HEK293 (cell line): ENCODE measurements at regions not wholly inside any gene's neighbourhood (a gene's known extent, or its start where the extent isn't known, plus 50 kb on each side); places are given as distances from the start of the nearest gene placed in this dataset.

Source experiments
- CTCF ChIA-PET: fragments of 350-600 bp; formaldehyde crosslinking; extraction: SDS; loops from one replicate; lab custom pipeline; 2021; ENCODE audit warnings: antibody characterized with exemption; lab: Yijun Ruan, JAX
- POLR2A ChIA-PET: fragments of 300-600 bp; formaldehyde crosslinking; extraction: SDS; loops from one replicate; lab custom pipeline; 2020; ENCODE audit warnings: antibody characterized with exemption, inconsistent platforms; lab: Yijun Ruan, JAX
- H3K27ac ChIP-seq: fragments of 200-500 bp; sonication (Bioruptor generic); 2 replicates; pipeline ENCODE4 v1.5.1; 2014; ENCODE audit warnings: low read depth, low read length, control low read depth, inconsistent platforms; ENCODE audit errors: extremely low read depth
- H3K36me3 ChIP-seq, 2 experiments: fragments of 200-500 bp in 1 of 2; sonication (Bioruptor generic) in 1 of 2; 1 replicate in 1 of 2; 2 replicates in 1 of 2; pipeline ENCODE4 v1.5.1; 2014 to 2017; ENCODE audit warnings: inconsistent platforms in 2 of 2, low read length in 2 of 2; ENCODE audit not compliant: control insufficient read depth in 2 of 2, insufficient read depth in 1 of 2
- H3K4me1 ChIP-seq: fragments of 200-500 bp; sonication (Bioruptor generic); 2 replicates; pipeline ENCODE4 v1.5.1; 2014; ENCODE audit warnings: mild to moderate bottlenecking, low read length, inconsistent platforms; ENCODE audit not compliant: control insufficient read depth, insufficient read depth
- H3K4me3 ChIP-seq: 2 replicates; pipeline ENCODE4 v1.5.1; 2011; ENCODE audit warnings: low read depth, mild to moderate bottlenecking, control low read depth, low read length, moderate library complexity
- H3K9me3 ChIP-seq: fragments of 200-500 bp; sonication (Bioruptor generic); 2 replicates; pipeline ENCODE4 v1.5.1; 2014; ENCODE audit warnings: low read depth, low read length, inconsistent platforms; ENCODE audit not compliant: control insufficient read depth, insufficient read depth
- HOXD13 ChIP-seq: sonication (generic); formaldehyde crosslinking; IDR thresholded peaks from 2 replicates; pipeline ENCODE4 v1.8.0; 2022; ENCODE audit warnings: missing genetic modification reagents, borderline replicate concordance
- KLF9 ChIP-seq: fragments of 450-650 bp; formaldehyde crosslinking; IDR thresholded peaks from 2 replicates; pipeline ENCODE4 v1.5.1; 2016; ENCODE audit warnings: missing biosample characterization, missing genetic modification characterization, low read depth
- SCRT2 ChIP-seq: fragments of 450-650 bp; formaldehyde crosslinking; IDR thresholded peaks from 2 replicates; pipeline ENCODE4 v1.5.1; 2016; ENCODE audit warnings: missing biosample characterization, missing genetic modification characterization
- TCF7L2 ChIP-seq: IDR thresholded peaks from 2 replicates; pipeline ENCODE4 v1.6.1; 2011; ENCODE audit warnings: low read depth, mild to moderate bottlenecking, inconsistent platforms, low read length, moderate library complexity, borderline replicate concordance
- ZBTB21 ChIP-seq: fragments of 450-650 bp; formaldehyde crosslinking; IDR thresholded peaks from 2 replicates; pipeline ENCODE4 v1.5.1; 2017; ENCODE audit warnings: missing biosample characterization, missing genetic modification characterization
- ZFHX2 ChIP-seq: fragments of 450-650 bp; formaldehyde crosslinking; conservative IDR thresholded peaks from 2 replicates; pipeline ENCODE4 v1.5.1; 2016; ENCODE audit warnings: missing biosample characterization, missing genetic modification characterization
- ZNF138 ChIP-seq: fragments of 450-650 bp; formaldehyde crosslinking; IDR thresholded peaks from 2 replicates; pipeline ENCODE4 v1.5.1; 2016; ENCODE audit warnings: missing biosample characterization, missing genetic modification characterization, borderline replicate concordance
- ZNF155 ChIP-seq: fragments of 450-650 bp; formaldehyde crosslinking; IDR thresholded peaks from 2 replicates; pipeline ENCODE4 v1.5.1; 2016; ENCODE audit warnings: missing biosample characterization, missing genetic modification characterization
- ZNF157 ChIP-seq: fragments of 450-650 bp; formaldehyde crosslinking; IDR thresholded peaks from 2 replicates; pipeline ENCODE4 v1.5.1; 2016; ENCODE audit warnings: missing biosample characterization, missing genetic modification characterization
- ZNF248 ChIP-seq: fragments of 450-650 bp; formaldehyde crosslinking; IDR thresholded peaks from 2 replicates; pipeline ENCODE4 v1.5.1; 2017; ENCODE audit warnings: missing biosample characterization, missing genetic modification characterization
- ZNF404 ChIP-seq: fragments of 450-650 bp; formaldehyde crosslinking; IDR thresholded peaks from 2 replicates; pipeline ENCODE4 v1.5.1; 2017; ENCODE audit warnings: missing biosample characterization, missing genetic modification characterization
- ZNF433 ChIP-seq: fragments of 450-650 bp; formaldehyde crosslinking; IDR thresholded peaks from 2 replicates; pipeline ENCODE4 v1.5.1; 2016; ENCODE audit warnings: missing biosample characterization, missing genetic modification characterization, low read depth
- ZNF473 ChIP-seq: fragments of 450-650 bp; formaldehyde crosslinking; IDR thresholded peaks from 2 replicates; pipeline ENCODE4 v1.5.1; 2017; ENCODE audit warnings: missing biosample characterization, missing genetic modification characterization
- ZNF544 ChIP-seq: fragments of 450-650 bp; formaldehyde crosslinking; IDR thresholded peaks from 2 replicates; pipeline ENCODE4 v1.5.0; 2017; ENCODE audit warnings: missing biosample characterization, missing genetic modification characterization
- ZNF580 ChIP-seq: fragments of 450-650 bp; formaldehyde crosslinking; IDR thresholded peaks from 2 replicates; pipeline ENCODE4 v1.5.1; 2016; ENCODE audit warnings: missing biosample characterization, missing genetic modification characterization
- ZNF596 ChIP-seq: fragments of 450-650 bp; IDR thresholded peaks from 2 replicates; pipeline ENCODE4 v1.5.0; 2018; ENCODE audit warnings: missing biosample characterization, mild to moderate bottlenecking, missing genetic modification characterization, moderate library complexity
- ZNF610 ChIP-seq: fragments of 450-650 bp; formaldehyde crosslinking; IDR thresholded peaks from 2 replicates; pipeline ENCODE4 v1.5.1; 2016; ENCODE audit warnings: missing biosample characterization, missing genetic modification characterization, borderline replicate concordance
- ZNF76 ChIP-seq: fragments of 450-650 bp; formaldehyde crosslinking; IDR thresholded peaks from 2 replicates; pipeline ENCODE4; 2016; ENCODE audit warnings: low read depth, missing biosample characterization, missing genetic modification characterization, borderline replicate concordance
- TF ChIP-seq, protein P1 (sequence below): IDR thresholded peaks from 2 replicates; pipeline ENCODE4 v1.6.1; 2011; ENCODE audit warnings: mild to moderate bottlenecking, low read depth, low read length, borderline replicate concordance
- TF ChIP-seq, protein P2 (sequence below): fragments of 450-650 bp; formaldehyde crosslinking; IDR thresholded peaks from 2 replicates; pipeline ENCODE4 v1.5.1; 2016; ENCODE audit warnings: missing biosample characterization, missing genetic modification characterization

DNA sequence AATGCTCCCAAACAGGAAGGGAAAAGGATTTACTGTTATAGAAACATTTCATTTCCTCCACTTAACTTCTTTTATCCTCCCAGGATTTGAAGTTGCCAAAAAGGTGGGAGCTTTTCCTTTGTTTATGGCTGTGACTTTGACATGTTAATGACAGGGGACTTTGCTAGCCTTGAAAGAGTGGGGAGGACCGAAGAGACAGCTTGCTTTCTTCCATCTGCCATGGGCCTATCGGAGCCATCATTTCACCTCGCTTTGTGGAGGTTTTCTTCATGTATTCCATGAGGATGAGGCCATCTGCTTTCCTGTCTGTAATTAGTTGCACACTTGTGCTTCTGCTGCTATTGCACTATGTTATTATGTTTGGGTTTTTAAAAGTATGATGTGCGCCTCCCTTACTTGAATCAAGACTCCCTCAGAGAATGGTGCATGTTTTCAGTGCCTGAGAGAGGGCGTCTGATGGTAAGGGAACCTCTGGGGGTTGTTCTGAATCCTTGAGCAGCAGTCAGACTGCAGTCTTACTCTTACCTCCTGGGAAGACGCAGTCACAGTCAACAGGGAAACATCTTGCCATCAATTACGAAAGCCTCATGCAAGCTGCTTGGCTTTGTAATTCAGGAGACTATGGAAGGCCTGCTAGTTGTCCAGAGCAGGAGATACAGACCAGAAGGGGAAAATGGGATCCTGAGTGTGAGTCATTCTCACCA, 173.3 kb upstream of the MGAT5 start (continued):
- TF ChIP-seq ZNF138 (tag by site-specific recombination), result no peak
- TF ChIP-seq ZNF433 (tag by site-specific recombination), result no peak
- TF ChIP-seq, all 188 proteins: peak for 0

GRCh38 chr2:134081238-134081938, 172.5 kb upstream of the MGAT5 start:
- Histone ChIP-seq H3K27ac (no peak overlapping the region), H3K36me3 (no peaks in the 10 kb centered on the region), H3K9me3 (no peaks in the 10 kb centered on the region), H3K4me3 (no peak overlapping the region), H3K4me1 (no peaks in the 10 kb centered on the region)
- TF ChIP-seq ZNF473 (tag by site-specific recombination) (no peak), ZNF157 (tag by site-specific recombination) (no peak), SCRT2 (tag by site-specific recombination) (no peak), TCF7L2 (no peak), ZNF433 (tag by site-specific recombination) (no peak), ZBTB21 (tag by site-specific recombination) (no peak), ZNF544 (tag by site-specific recombination) (no peak), ZNF248 (tag by site-specific recombination) (no peak), KLF9 (tag by site-specific recombination) (no peak), ZNF76 (tag by site-specific recombination) (no peak), ZNF580 (tag by site-specific recombination) (no peak), ZFHX2 (tag by site-specific recombination) (no peak), ZNF596 (tag by site-specific recombination) (no peak), ZNF155 (tag by site-specific recombination) (no peak), ZNF610 (tag by site-specific recombination) (no peak), ZNF404 (tag by site-specific recombination) (no peak), HOXD13 (CRISPR knock-in tag) (no peak)
- TF ChIP-seq, protein P1, sequence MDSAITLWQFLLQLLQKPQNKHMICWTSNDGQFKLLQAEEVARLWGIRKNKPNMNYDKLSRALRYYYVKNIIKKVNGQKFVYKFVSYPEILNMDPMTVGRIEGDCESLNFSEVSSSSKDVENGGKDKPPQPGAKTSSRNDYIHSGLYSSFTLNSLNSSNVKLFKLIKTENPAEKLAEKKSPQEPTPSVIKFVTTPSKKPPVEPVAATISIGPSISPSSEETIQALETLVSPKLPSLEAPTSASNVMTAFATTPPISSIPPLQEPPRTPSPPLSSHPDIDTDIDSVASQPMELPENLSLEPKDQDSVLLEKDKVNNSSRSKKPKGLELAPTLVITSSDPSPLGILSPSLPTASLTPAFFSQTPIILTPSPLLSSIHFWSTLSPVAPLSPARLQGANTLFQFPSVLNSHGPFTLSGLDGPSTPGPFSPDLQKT, result no peak
- TF ChIP-seq, protein P2, sequence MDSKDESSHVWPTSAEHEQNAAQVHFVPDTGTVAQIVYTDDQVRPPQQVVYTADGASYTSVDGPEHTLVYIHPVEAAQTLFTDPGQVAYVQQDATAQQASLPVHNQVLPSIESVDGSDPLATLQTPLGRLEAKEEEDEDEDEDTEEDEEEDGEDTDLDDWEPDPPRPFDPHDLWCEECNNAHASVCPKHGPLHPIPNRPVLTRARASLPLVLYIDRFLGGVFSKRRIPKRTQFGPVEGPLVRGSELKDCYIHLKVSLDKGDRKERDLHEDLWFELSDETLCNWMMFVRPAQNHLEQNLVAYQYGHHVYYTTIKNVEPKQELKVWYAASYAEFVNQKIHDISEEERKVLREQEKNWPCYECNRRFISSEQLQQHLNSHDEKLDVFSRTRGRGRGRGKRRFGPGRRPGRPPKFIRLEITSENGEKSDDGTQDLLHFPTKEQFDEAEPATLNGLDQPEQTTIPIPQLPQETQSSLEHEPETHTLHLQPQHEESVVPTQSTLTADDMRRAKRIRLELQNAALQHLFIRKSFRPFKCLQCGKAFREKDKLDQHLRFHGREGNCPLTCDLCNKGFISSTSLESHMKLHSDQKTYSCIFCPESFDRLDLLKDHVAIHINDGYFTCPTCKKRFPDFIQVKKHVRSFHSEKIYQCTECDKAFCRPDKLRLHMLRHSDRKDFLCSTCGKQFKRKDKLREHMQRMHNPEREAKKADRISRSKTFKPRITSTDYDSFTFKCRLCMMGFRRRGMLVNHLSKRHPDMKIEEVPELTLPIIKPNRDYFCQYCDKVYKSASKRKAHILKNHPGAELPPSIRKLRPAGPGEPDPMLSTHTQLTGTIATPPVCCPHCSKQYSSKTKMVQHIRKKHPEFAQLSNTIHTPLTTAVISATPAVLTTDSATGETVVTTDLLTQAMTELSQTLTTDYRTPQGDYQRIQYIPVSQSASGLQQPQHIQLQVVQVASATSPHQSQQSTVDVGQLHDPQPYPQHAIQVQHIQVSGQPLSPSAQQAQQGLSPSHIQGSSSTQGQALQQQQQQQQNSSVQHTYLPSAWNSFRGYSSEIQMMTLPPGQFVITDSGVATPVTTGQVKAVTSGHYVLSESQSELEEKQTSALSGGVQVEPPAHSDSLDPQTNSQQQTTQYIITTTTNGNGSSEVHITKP (tag by site-specific recombination), result no peak
- POLR2A ChIA-PET, result interaction anchor here (0.5 kb wide), 1 partner anchor 814 kb away, joined by 3 read pairs; no protein-coding TSS in a partner anchor
- CTCF ChIA-PET, result no interaction called here
